Mesendoderm (in vitro differentiated cells): ENCODE measurements at regions not wholly inside any gene's neighbourhood (a gene's known extent, or its start where the extent isn't known, plus 50 kb on each side); places are given as distances from the start of the nearest gene placed in this dataset.

Experiments
- DNase-seq: peaks from one replicate; pipeline ENCODE4 v3.0.0; 2013
- H2AK5ac ChIP-seq: 2 replicates; pipeline ENCODE4 v1.6.1; 2013; ENCODE audit warnings: low read length, inconsistent platforms
- H2BK120ac ChIP-seq: 2 replicates; pipeline ENCODE4 v1.6.1; 2013; ENCODE audit warnings: low read depth, mild to moderate bottlenecking, low read length, moderate library complexity, mixed read lengths
- H2BK15ac ChIP-seq: replicated peaks from 2 replicates; pipeline ENCODE4 v1.6.1; 2013; ENCODE audit warnings: low read depth, mild to moderate bottlenecking, moderate library complexity
- H2BK5ac ChIP-seq: 2 replicates; pipeline ENCODE4 v1.6.1; 2013; ENCODE audit warnings: low read length, inconsistent platforms
- H3K18ac ChIP-seq: 2 replicates; pipeline ENCODE4 v1.6.1; 2013; ENCODE audit warnings: mild to moderate bottlenecking, low read length, mixed read lengths
- H3K23ac ChIP-seq: one replicate; pipeline ENCODE4 v1.6.1; 2013; ENCODE audit warnings: low read length
- H3K27ac ChIP-seq: 2 replicates; pipeline ENCODE4 v1.5.1; 2013; ENCODE audit warnings: low read depth, mild to moderate bottlenecking, inconsistent platforms, low read length, moderate library complexity
- H3K27me3 ChIP-seq: 2 replicates; pipeline ENCODE4 v1.6.1; 2013; ENCODE audit warnings: low read length, control low read depth, mild to moderate bottlenecking, inconsistent platforms; ENCODE audit not compliant: insufficient read depth, poor library complexity
- H3K36me3 ChIP-seq: 2 replicates; pipeline ENCODE4 v1.6.1; 2013; ENCODE audit warnings: low read length, inconsistent platforms; ENCODE audit not compliant: control insufficient read depth, insufficient read depth
- H3K4ac ChIP-seq: one replicate; pipeline ENCODE4 v1.6.1; 2013; ENCODE audit warnings: low read depth, mild to moderate bottlenecking, low read length, moderate library complexity
- H3K4me1 ChIP-seq: 2 replicates; pipeline ENCODE4 v1.6.1; 2013; ENCODE audit warnings: low read depth, low read length, inconsistent platforms; ENCODE audit not compliant: control insufficient read depth
- H3K4me2 ChIP-seq: 2 replicates; pipeline ENCODE4 v1.6.1; 2013; ENCODE audit warnings: low read length
- H3K4me3 ChIP-seq: 2 replicates; pipeline ENCODE4 v1.5.1; 2013; ENCODE audit warnings: mild to moderate bottlenecking, low read length
- H3K56ac ChIP-seq: one replicate; pipeline ENCODE4 v1.6.1; 2013; ENCODE audit warnings: low read length
- H3K79me1 ChIP-seq: 2 replicates; pipeline ENCODE4 v1.6.1; 2013; ENCODE audit warnings: low read length, inconsistent platforms
- H3K79me2 ChIP-seq: 2 replicates; pipeline ENCODE4 v1.6.1; 2013; ENCODE audit warnings: mild to moderate bottlenecking, low read length; ENCODE audit not compliant: control insufficient read depth, insufficient read depth
- H3K9ac ChIP-seq: 2 replicates; pipeline ENCODE4 v1.6.1; 2013; ENCODE audit warnings: low read length, inconsistent platforms
- H4K5ac ChIP-seq: one replicate; pipeline ENCODE4 v1.6.1; 2013; ENCODE audit warnings: low read length
- H4K8ac ChIP-seq: one replicate; pipeline ENCODE4 v1.6.1; 2013; ENCODE audit warnings: low read depth, mild to moderate bottlenecking, control low read depth, low read length, moderate library complexity
- WGBS: extraction: QIAGEN DNeasy Blood & Tissue Kit; methylation state at CpG from one replicate; pipeline ENCODE4 v1.1.7; 2013; ENCODE audit warnings: low lambda C conversion rate, missing lambda C conversion rate; ENCODE audit not compliant: insufficient coverage; ENCODE audit errors: extremely low coverage; 5-methylcytosine and 5-hydroxymethylcytosine counted together

GRCh38 chr6:81832304-81832703 is 79.8 kb upstream of the TENT5A start:
- H2BK15ac ChIP-seq, result no peak overlapping the region
- H3K4ac ChIP-seq, result no peak overlapping the region
- H3K4me2 ChIP-seq, result no peak overlapping the region
- H3K27me3 ChIP-seq, result no peaks in the 10 kb centered on the region
- no peak overlapping the region for H2AK5ac ChIP-seq
- H3K9ac ChIP-seq, result no peak overlapping the region
- no peak overlapping the region for H4K8ac ChIP-seq
- no peaks in the 10 kb centered on the region for H3K79me1 ChIP-seq
- H3K4me3 ChIP-seq, result no peak overlapping the region
- H3K4me1 ChIP-seq, result no peaks in the 10 kb centered on the region
- no peak overlapping the region for H3K18ac ChIP-seq
- no peak overlapping the region for H2BK120ac ChIP-seq
- no CpG with 5 or more reads among the region's 4 CpGs for whole genome bisulfite sequencing
- no peak overlapping the region for H3K23ac ChIP-seq
- no peak for DNase-seq
- no peak overlapping the region for H3K27ac ChIP-seq
- no peak overlapping the region for H3K56ac ChIP-seq
- no peak overlapping the region for H4K5ac ChIP-seq
- no peaks in the 10 kb centered on the region for H3K79me2 ChIP-seq
- no peaks in the 10 kb centered on the region for H3K36me3 ChIP-seq
- H2BK5ac ChIP-seq, result no peak overlapping the region

- H3K79me2 ChIP-seq, result no peaks in the 10 kb centered on the region
- H3K18ac ChIP-seq, result no peak overlapping the region
- no peak overlapping the region for H2BK15ac ChIP-seq
- DNase-seq, result no peak
- no peak overlapping the region for H2BK5ac ChIP-seq
- no peak overlapping the region for H4K8ac ChIP-seq
- no peak overlapping the region for H3K4me3 ChIP-seq
- WGBS, result no CpG with 5 or more reads among the region's 5 CpGs
- no peak overlapping the region for H3K4ac ChIP-seq
- no peak overlapping the region for H3K56ac ChIP-seq
- no peak overlapping the region for H3K27ac ChIP-seq
- no peaks in the 10 kb centered on the region for H3K4me1 ChIP-seq
- H4K5ac ChIP-seq, result no peak overlapping the region
- no peak overlapping the region for H3K4me2 ChIP-seq
- H3K36me3 ChIP-seq, result no peaks in the 10 kb centered on the region
- no peaks in the 10 kb centered on the region for H3K27me3 ChIP-seq
- no peak overlapping the region for H3K23ac ChIP-seq
- H3K79me1 ChIP-seq, result no peaks in the 10 kb centered on the region
- no peak overlapping the region for H2AK5ac ChIP-seq
- H3K9ac ChIP-seq, result no peak overlapping the region
- no peak overlapping the region for H2BK120ac ChIP-seq
Observed at GRCh38 chr6:81831274-81831673, 78.8 kb upstream of the TENT5A start.

GRCh38 chr6:81826784-81827183 is 74.3 kb upstream of the TENT5A start:
- Histone ChIP-seq H3K4me2 (no peak overlapping the region), H3K36me3 (no peaks in the 10 kb centered on the region), H2BK5ac (no peak overlapping the region), H3K4me1 (no peaks in the 10 kb centered on the region), H3K79me1 (no peaks in the 10 kb centered on the region), H3K18ac (no peak overlapping the region), H3K27ac (no peak overlapping the region), H4K5ac (no peak overlapping the region), H3K4ac (no peak overlapping the region), H3K27me3 (no peaks in the 10 kb centered on the region), H2AK5ac (no peak overlapping the region), H2BK15ac (no peak overlapping the region), H4K8ac (no peak overlapping the region), H3K79me2 (no peaks in the 10 kb centered on the region), H3K9ac (no peak overlapping the region), H3K4me3 (no peak overlapping the region), H3K56ac (no peak overlapping the region), H3K23ac (no peak overlapping the region), H2BK120ac (no peak overlapping the region)
- no peak for DNase-seq
- no CpG with 5 or more reads among the region's 1 CpG for WGBS

- WGBS, result no CpG with 5 or more reads among the region's 3 CpGs
- no peak overlapping the region for H3K27ac ChIP-seq
Observed at GRCh38 chr6:81822568-81822967, 70.1 kb upstream of the TENT5A start.

GRCh38 chr6:81821449-81821848 is 69.0 kb upstream of the TENT5A start:
- Histone ChIP-seq H4K5ac (no peak overlapping the region), H2BK5ac (no peak overlapping the region), H3K27ac (no peak overlapping the region)

More at GRCh38 chr6:81822568-81822967, 70.1 kb upstream of the TENT5A start:
- no peak overlapping the region for H2AK5ac ChIP-seq
- no peaks in the 10 kb centered on the region for H3K36me3 ChIP-seq
- no peaks in the 10 kb centered on the region for H3K27me3 ChIP-seq
- no peak overlapping the region for H2BK15ac ChIP-seq
- H3K4me3 ChIP-seq, result no peak overlapping the region
- no peak overlapping the region for H4K8ac ChIP-seq
- no peak overlapping the region for H3K56ac ChIP-seq
- H3K9ac ChIP-seq, result no peak overlapping the region
- H3K79me2 ChIP-seq, result no peaks in the 10 kb centered on the region
- no peak overlapping the region for H3K4me2 ChIP-seq
- H3K4me1 ChIP-seq, result no peaks in the 10 kb centered on the region
- no peak for DNase-seq
- no peak overlapping the region for H3K4ac ChIP-seq
- H4K5ac ChIP-seq, result no peak overlapping the region
- H3K23ac ChIP-seq, result no peak overlapping the region
- H2BK5ac ChIP-seq, result no peak overlapping the region
- no peaks in the 10 kb centered on the region for H3K79me1 ChIP-seq
- H2BK120ac ChIP-seq, result no peak overlapping the region
- H3K18ac ChIP-seq, result no peak overlapping the region

GRCh38 chr6:81820980-81821379 is 68.5 kb upstream of the TENT5A start:
- no peak overlapping the region for H4K8ac ChIP-seq
- H3K4me2 ChIP-seq, result no peak overlapping the region
- DNase-seq, result no peak
- no peak overlapping the region for H2BK5ac ChIP-seq
- H3K27ac ChIP-seq, result no peak overlapping the region
- no peaks in the 10 kb centered on the region for H3K4me1 ChIP-seq
- no peaks in the 10 kb centered on the region for H3K79me1 ChIP-seq
- H2AK5ac ChIP-seq, result no peak overlapping the region
- no peak overlapping the region for H3K18ac ChIP-seq
- no peaks in the 10 kb centered on the region for H3K27me3 ChIP-seq
- H3K4ac ChIP-seq, result no peak overlapping the region
- WGBS, result no CpG with 5 or more reads among the region's 1 CpG
- H3K4me3 ChIP-seq, result no peak overlapping the region
- H3K56ac ChIP-seq, result no peak overlapping the region
- no peak overlapping the region for H3K23ac ChIP-seq
- no peaks in the 10 kb centered on the region for H3K36me3 ChIP-seq
- H2BK15ac ChIP-seq, result no peak overlapping the region
- H3K9ac ChIP-seq, result no peak overlapping the region
- H2BK120ac ChIP-seq, result no peak overlapping the region
- H3K79me2 ChIP-seq, result no peaks in the 10 kb centered on the region
- no peak overlapping the region for H4K5ac ChIP-seq

More at GRCh38 chr6:81821449-81821848, 69.0 kb upstream of the TENT5A start:
- Histone ChIP-seq H3K79me1 (no peaks in the 10 kb centered on the region), H3K4me2 (no peak overlapping the region), H3K4me3 (no peak overlapping the region), H3K9ac (no peak overlapping the region), H2BK120ac (no peak overlapping the region), H3K27me3 (no peaks in the 10 kb centered on the region), H3K4me1 (no peaks in the 10 kb centered on the region), H2AK5ac (no peak overlapping the region), H3K23ac (no peak overlapping the region), H3K18ac (no peak overlapping the region), H3K79me2 (no peaks in the 10 kb centered on the region), H3K56ac (no peak overlapping the region), H3K4ac (no peak overlapping the region), H2BK15ac (no peak overlapping the region), H3K36me3 (no peaks in the 10 kb centered on the region), H4K8ac (no peak overlapping the region)
- DNase-seq, result no peak
